Nephron (organoid): ENCODE measurements at regions not wholly inside any gene's neighbourhood (a gene's known extent, or its start where the extent isn't known, plus 50 kb on each side); places are given as distances from the start of the nearest gene placed in this dataset.

Experiments used
- H3K27ac Mint-ChIP-seq, 3 experiments: 2 replicates each; pipeline ENCODE4 v1.8.0; 2020; ENCODE audit warnings: mixed read lengths in 3 of 3, mild to moderate bottlenecking in 2 of 3, moderate library complexity in 1 of 3
- H3K27me3 Mint-ChIP-seq: 2 replicates; pipeline ENCODE4 v1.8.0; 2021; ENCODE audit warnings: low read depth, mild to moderate bottlenecking, moderate library complexity, mixed read lengths
- H3K36me3 Mint-ChIP-seq: 2 replicates; pipeline ENCODE4 v1.8.0; 2020; ENCODE audit warnings: low read depth, mixed read lengths
- H3K4me1 Mint-ChIP-seq: 2 replicates; pipeline ENCODE4 v1.8.0; 2020; ENCODE audit warnings: mixed read lengths
- H3K4me3 Mint-ChIP-seq, 3 experiments: 2 replicates each; pipeline ENCODE4 v1.8.0; 2020; ENCODE audit warnings: mild to moderate bottlenecking in 3 of 3, mixed read lengths in 3 of 3, moderate library complexity in 2 of 3
- H3K9me3 Mint-ChIP-seq: 2 replicates; pipeline ENCODE4 v1.8.0; 2020; ENCODE audit warnings: mixed read lengths
- CTCF ChIP-seq, 3 experiments: fragments of 200-600 bp; sonication (generic); IDR thresholded peaks; one replicate each; pipeline ENCODE4 v1.5.0; 2021; ENCODE audit warnings: antibody characterized with exemption in 3 of 3; ENCODE audit not compliant: unreplicated experiment in 3 of 3

GRCh38 chr15:91664224-91664836 is 189.2 kb upstream of the SLCO3A1 start:
- TF ChIP-seq CTCF (IDR thresholded peaks at IDR 0.05; ENCODE audit: unreplicated experiment in 3 of 3), result no peak
- Mint-ChIP-seq H3K27ac (no peak overlapping the region), H3K4me3 (no peak overlapping the region), H3K36me3 (no peaks in the 10 kb centered on the region), H3K27me3 (no peaks in the 10 kb centered on the region), H3K4me1 (no peaks in the 10 kb centered on the region), H3K9me3 (no peaks in the 10 kb centered on the region)

- Mint-ChIP-seq H3K27me3 (no peaks in the 10 kb centered on the region), H3K9me3 (no peaks in the 10 kb centered on the region), H3K4me3 (no peak overlapping the region), H3K27ac (no peak overlapping the region), H3K36me3 (no peaks in the 10 kb centered on the region), H3K4me1 (no peaks in the 10 kb centered on the region)
- TF ChIP-seq CTCF (IDR thresholded peaks at IDR 0.05; ENCODE audit: unreplicated experiment in 3 of 3), result no peak
Measured at GRCh38 chr15:91665212-91665611, 188.3 kb upstream of the SLCO3A1 start.

- no peak for TF ChIP-seq CTCF (IDR thresholded peaks at IDR 0.05; ENCODE audit: unreplicated experiment in 3 of 3)
- no peaks in the 10 kb centered on the region for H3K9me3 Mint-ChIP-seq
- no peak overlapping the region for H3K27ac Mint-ChIP-seq
- no peak overlapping the region for H3K4me3 Mint-ChIP-seq
- H3K4me1 Mint-ChIP-seq, result no peaks in the 10 kb centered on the region
- H3K36me3 Mint-ChIP-seq, result no peaks in the 10 kb centered on the region
- no peaks in the 10 kb centered on the region for H3K27me3 Mint-ChIP-seq
Measured at GRCh38 chr15:91668370-91668769, 185.1 kb upstream of the SLCO3A1 start.

GRCh38 chr15:91670108-91670507 is 183.4 kb upstream of the SLCO3A1 start:
- H3K4me3 Mint-ChIP-seq, result no peak overlapping the region
- no peaks in the 10 kb centered on the region for H3K4me1 Mint-ChIP-seq
- no peaks in the 10 kb centered on the region for H3K27me3 Mint-ChIP-seq
- no peak for TF ChIP-seq CTCF (IDR thresholded peaks at IDR 0.05; ENCODE audit: unreplicated experiment in 3 of 3)
- H3K27ac Mint-ChIP-seq, result no peak overlapping the region
- no peaks in the 10 kb centered on the region for H3K36me3 Mint-ChIP-seq
- H3K9me3 Mint-ChIP-seq, result peaks cover 12% of the 10 kb centered on the region

GRCh38 chr15:91678003-91678402 is 175.5 kb upstream of the SLCO3A1 start:
- H3K27ac Mint-ChIP-seq, result no peak overlapping the region
- no peaks in the 10 kb centered on the region for H3K36me3 Mint-ChIP-seq
- no peaks in the 10 kb centered on the region for H3K4me1 Mint-ChIP-seq
- TF ChIP-seq CTCF (IDR thresholded peaks at IDR 0.05; ENCODE audit: unreplicated experiment in 3 of 3), result no peak
- peaks cover 5% of the 10 kb centered on the region for H3K27me3 Mint-ChIP-seq
- no peak overlapping the region for H3K4me3 Mint-ChIP-seq
- peaks cover 12% of the 10 kb centered on the region for H3K9me3 Mint-ChIP-seq

GRCh38 chr15:91679447-91679846 is 174.1 kb upstream of the SLCO3A1 start:
- no peaks in the 10 kb centered on the region for H3K4me1 Mint-ChIP-seq
- no peak overlapping the region for H3K4me3 Mint-ChIP-seq
- TF ChIP-seq CTCF (IDR thresholded peaks at IDR 0.05; ENCODE audit: unreplicated experiment in 3 of 3), result no peak
- peaks cover 5% of the 10 kb centered on the region for H3K27me3 Mint-ChIP-seq
- no peak overlapping the region for H3K27ac Mint-ChIP-seq
- peaks cover 6% of the 10 kb centered on the region for H3K9me3 Mint-ChIP-seq
- H3K36me3 Mint-ChIP-seq, result no peaks in the 10 kb centered on the region
